Inflammatory macrophage treated with lipopolysaccharide for 1 hour (primary cell): ENCODE measurements at regions not wholly inside any gene's neighbourhood (a gene's known extent, or its start where the extent isn't known, plus 50 kb on each side); places are given as distances from the start of the nearest gene placed in this dataset.

Source experiments
- DNase-seq, 2 donors: peaks; one replicate each; pipeline ENCODE4 v3.0.0-alpha.2; 2020 to 2022

- DNase-seq: no peak
Measured at GRCh38 chr5:166317425-166317824, 1974.0 kb upstream of the WWC1 start.

DNA sequence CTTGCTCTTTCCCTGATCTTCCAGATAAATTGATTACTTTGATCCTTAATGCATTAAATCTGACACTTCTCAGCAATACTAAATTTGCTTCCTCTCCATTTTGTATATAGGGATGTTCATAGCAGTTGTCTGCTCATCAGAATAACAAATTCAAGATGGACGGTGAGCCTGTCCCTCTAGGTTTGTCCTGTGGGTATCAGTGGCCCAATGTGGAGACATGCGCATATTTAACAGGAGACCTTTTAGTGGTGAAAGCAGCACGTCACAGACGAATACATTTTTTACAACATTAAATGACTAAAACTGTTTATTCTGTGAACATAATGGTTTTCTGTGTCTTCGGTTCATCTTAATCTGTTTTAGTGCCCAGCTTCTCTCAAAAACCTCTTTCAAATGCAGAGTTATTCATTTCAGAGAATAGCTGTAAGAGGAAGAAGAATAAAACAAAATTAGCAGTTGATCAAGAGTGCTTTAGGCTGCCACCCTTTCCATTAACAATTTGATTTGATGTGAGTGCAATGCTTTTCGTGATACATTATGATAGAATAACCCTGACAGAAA is 1970.4 kb upstream of the WWC1 start:
- DNase-seq: no peak

DNA sequence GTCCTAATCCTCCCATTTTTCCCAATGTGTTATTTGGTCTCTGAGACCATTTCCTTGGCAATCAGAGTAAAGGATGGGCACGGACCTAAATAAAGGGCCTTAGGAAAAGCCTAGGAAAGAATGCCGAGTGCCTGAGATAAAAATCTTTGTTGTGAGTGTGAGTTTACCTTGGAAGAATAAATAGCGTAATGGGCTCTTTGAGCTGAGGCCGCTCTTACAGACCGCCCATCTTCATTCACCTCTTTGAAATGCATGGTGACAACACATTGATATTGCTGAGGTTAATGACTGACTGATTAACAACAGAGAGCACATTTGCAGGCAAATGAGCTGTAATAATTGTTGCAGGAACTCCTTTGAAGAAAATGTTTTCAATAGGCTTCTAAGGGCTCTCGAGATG is 1967.1 kb upstream of the WWC1 start:
- no peak for DNase-seq

GRCh38 chr5:166329149-166329800 is 1962.2 kb upstream of the WWC1 start:
- DNase-seq: no peak

- DNase-seq: no peak
Measured at GRCh38 chr5:166330036-166330435, 1961.4 kb upstream of the WWC1 start.

GRCh38 chr5:166331521-166331920 is 1959.9 kb upstream of the WWC1 start:
- DNase-seq: no peak

DNA sequence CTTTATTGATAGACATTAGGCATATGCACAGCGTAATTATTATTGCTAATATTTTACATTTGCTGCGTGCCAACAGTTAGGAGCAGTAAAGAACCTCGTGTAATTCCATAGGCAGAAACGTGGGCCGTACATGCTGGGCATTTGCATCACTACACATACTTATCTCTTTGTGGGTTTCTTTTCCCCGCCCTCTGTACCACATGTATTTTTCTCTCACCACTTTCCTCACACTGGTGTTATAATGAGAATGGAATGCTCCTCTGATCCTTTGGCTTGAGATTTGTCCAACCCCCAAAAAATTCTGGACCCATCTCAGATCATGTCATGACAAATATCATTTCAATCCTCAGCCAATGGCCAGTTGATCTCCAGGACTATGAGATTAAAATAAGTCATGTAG is 1952.6 kb upstream of the WWC1 start:
- DNase-seq: no peak

GRCh38 chr5:166340039-166340438 is 1951.4 kb upstream of the WWC1 start:
- no peak for DNase-seq

DNA sequence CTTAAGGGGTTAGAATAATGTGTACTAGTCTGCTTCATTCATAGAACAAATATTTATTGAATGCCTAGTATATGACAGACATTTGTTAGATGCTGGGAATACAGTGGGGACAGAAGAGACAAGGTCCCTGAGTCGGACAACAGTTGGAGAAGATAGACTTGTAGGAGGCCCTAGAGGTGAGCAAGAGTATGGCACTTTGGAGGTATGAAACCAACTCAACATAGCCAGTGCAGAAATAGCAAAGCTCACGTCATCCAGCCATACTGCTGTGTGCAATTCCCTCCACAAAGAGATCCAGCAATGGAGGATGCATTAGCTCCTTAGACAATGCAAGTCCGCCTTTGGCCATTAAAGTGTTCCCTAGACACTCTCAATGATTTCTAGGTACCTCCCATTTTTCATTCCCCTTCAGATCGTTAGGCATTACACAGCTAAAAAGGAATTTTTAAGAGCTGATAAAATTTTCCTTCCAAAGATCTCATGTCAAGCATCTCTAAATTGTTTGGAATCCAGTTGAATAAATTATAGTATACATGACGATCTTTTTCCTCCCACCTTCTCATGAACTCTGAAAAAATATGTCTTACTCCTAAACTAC is 1949.6 kb upstream of the WWC1 start:
- DNase-seq: no peak

DNA sequence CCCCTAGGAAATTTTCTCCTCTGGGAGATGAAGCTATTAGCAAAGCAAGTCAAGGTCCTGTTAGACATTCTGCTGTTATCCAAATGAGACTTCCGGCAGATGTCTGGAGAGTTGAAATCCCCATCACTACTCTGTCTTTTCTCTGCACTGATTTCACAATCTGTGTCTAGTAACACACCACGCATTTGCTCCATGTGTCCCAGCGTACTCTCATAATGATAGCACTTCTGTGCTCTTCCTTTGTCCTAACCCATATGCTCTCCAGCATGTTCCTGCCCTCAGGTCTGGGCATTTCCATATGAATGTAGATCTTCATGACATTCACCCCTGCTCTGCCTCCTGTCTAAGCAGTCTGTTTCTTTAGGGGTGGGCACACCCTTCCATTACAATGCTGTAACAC is 1949.0 kb upstream of the WWC1 start:
- DNase-seq: no peak

DNA sequence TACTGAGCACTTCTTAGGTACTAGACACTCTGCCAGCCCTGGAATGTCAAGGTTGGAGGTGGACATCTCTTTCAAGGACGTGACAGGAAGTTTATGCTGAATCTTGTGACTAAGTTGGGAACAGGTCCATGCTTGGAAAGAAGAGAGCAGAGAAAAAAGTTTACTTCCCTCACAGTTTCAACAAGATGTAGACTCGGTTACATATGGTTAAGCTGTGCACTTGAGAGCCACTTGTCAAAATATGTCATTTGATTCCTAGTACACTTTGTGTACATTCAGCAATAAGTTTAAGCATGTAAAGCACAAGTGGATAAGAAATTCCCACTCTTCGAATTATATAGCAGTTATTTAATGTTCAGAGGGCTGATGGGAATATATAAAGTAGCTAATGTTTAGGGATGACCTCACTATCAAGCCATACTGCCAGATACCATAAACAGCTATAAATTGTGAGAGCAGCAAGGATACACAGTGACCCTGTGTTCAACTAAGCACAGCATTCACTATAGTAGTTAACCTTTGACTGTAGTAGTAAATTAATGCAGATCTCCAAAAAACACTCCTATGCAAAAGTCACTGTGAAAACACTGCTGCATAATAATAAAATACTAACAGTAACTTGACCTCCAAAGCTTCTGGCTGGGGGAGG is 1944.6 kb upstream of the WWC1 start:
- DNase-seq: no peak

DNA sequence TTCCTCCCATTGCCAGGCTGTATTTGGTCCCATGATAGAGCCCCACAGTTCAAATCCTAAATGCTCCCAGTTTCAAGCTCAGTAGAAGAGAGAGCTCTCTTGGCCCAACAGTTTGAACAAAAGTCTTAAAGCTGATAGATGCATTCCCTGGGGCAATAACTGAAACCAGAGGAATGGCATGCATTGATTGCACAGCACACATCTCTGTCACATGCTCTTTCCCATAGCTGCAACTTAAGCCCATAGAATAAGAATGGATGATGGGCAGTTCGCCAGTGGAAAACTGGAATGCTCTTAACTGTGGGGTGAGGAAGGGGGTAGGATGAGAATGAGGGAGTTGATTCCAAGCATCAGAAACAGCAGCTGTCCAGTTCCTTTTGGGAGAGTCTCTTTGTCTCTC is 1942.4 kb upstream of the WWC1 start:
- DNase-seq: no peak

GRCh38 chr5:166353580-166353979 is 1937.9 kb upstream of the WWC1 start:
- DNase-seq: no peak

DNA sequence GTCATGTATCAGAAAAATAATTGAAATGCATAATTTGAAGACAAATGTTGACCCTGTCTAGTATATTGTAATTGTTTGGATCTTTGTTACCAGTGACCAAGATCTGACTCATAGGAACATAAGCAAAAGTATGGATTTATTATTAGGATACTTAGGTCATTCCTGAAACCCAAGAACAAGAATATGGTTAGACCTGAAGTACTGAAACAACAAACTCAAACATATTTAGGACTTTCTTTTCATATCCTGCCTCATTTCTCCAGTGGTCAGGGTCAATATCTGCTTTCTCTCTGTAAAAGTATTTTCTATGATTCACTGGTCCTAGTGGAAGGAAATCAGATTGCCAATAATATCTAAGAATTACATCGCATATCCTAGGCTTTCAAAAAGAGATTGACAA is 1937.1 kb upstream of the WWC1 start:
- no peak for DNase-seq

GRCh38 chr5:166356096-166356495 is 1935.3 kb upstream of the WWC1 start:
- DNase-seq: no peak

DNA sequence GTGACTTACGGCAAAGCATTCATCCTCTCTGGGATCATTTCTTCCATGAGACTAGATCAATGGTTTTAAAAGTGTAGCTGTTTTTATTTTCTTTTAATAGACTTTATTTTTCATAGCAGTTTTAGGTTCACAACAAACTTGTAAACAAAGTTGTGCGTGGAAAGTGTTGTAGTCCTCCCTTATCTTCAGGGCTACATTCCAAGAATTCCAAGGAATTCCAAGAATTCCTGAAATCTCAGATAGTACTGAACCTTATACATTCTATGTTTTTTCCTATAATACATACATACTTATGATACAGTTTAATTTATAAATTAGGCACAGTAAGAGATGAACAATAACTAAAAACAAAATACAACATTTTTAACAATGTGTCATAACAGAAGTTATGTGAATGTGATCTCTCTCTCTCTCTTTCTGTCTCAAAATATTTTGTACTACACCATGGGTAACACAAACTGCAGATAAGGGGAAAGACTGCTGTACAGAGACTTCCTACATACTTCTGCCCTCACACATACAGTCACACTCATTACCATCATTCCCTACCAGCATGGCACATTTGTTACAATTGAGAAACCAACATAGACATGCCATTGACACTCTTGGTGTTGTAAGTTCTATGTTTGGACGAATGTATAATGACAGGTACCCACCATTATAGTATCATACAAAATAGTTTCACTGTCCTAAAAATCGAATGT is 1933.2 kb upstream of the WWC1 start:
- DNase-seq: no peak

DNA sequence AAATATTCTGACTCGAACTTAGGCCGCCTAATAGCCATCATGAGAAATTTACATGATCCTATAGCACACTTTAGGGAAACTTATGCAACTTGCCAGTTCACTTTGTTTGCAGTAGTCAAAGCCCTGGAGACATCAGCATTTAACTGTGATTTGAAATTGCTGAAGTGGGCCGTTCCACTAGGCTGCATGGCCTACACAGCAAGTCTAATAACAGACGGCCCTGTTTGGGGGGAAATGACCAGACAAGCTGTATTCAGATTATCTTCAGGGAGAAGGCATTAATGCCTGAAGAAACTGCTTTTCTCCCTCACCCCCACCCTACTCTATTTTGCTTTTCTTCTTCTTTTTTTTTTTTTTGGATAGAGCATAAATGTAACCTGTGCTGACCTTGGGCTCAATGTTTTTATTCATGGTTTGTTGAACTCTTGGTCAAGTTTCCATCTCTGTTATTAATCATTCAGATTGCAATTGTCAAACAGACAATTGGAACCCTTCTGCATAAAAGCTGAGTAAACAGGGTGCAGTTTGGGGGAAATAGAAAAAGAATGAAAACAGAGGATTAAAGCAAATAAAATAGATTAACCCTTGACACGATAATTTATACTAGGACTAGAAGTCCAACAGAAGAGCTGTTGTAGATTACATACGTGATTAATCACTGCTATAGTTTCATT is 1928.2 kb upstream of the WWC1 start:
- DNase-seq: no peak

GRCh38 chr5:166365164-166365563 is 1926.3 kb upstream of the WWC1 start:
- no peak for DNase-seq

- DNase-seq: no peak
Measured at GRCh38 chr5:166367391-166367790, 1924.1 kb upstream of the WWC1 start.

GRCh38 chr5:166369346-166369745 is 1922.1 kb upstream of the WWC1 start:
- no peak for DNase-seq

DNA sequence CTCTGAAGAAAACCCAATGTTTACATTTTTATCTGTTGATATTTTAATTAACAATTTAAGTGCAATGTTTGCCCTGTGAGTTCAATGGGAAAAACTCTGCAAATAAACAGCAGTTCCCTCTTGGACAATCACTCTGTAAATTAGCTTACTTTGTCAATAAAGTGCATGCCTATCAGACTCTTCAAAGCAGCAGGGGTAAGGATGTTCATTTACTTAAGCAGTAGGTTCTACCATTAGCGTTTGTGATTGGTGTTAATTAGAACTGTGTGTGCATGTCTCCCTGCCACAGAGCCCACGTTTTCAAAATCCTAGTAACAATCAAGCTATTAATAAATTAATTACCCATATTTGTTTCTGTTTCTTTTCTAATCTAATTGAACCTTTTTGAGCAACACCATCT is 1921.6 kb upstream of the WWC1 start:
- no peak for DNase-seq

- DNase-seq: no peak
Measured at GRCh38 chr5:166370928-166371690, 1920.3 kb upstream of the WWC1 start.
